Iris pigment epithelial cell (primary cell): ENCODE measurements at regions not wholly inside any gene's neighbourhood (a gene's known extent, or its start where the extent isn't known, plus 50 kb on each side); places are given as distances from the start of the nearest gene placed in this dataset.
"Not testable (repeated sequence)": the region's sequence is repeated elsewhere in the genome, so short reads cannot be mapped to it uniquely, and the experiment has no call there.

Source experiments
- DNase-seq: peaks from one replicate; pipeline ENCODE4 v3.0.0-alpha.2; 2011; ENCODE audit warnings: low read depth

- DNase-seq: peak; percentile 39
Measured at GRCh38 chr22:22810018-22810427, 77.6 kb upstream of the IGLL5 start.

GRCh38 chr22:22810471-22810870 is 77.1 kb upstream of the IGLL5 start:
- no peak for DNase-seq

- no peak for DNase-seq
Measured at GRCh38 chr22:22811016-22812009, 76.3 kb upstream of the IGLL5 start.

- DNase-seq: no peak
Measured at GRCh38 chr22:22812031-22812905, 75.3 kb upstream of the IGLL5 start.

- no peak for DNase-seq
Measured at GRCh38 chr22:22813126-22814075, 74.2 kb upstream of the IGLL5 start.

GRCh38 chr22:22814666-22815396 is 72.8 kb upstream of the IGLL5 start:
- DNase-seq: no peak

- no peak for DNase-seq
Measured at GRCh38 chr22:22815397-22816170, 72.0 kb upstream of the IGLL5 start.

- DNase-seq: no peak
Measured at GRCh38 chr22:22816171-22816514, 71.5 kb upstream of the IGLL5 start.

GRCh38 chr22:22816766-22817410 is 70.7 kb upstream of the IGLL5 start:
- DNase-seq: no peak

GRCh38 chr22:22817468-22818201 is 70.0 kb upstream of the IGLL5 start:
- no peak for DNase-seq

GRCh38 chr22:22818202-22818538 is 69.4 kb upstream of the IGLL5 start:
- no peak for DNase-seq

GRCh38 chr22:22818861-22819855 is 68.5 kb upstream of the IGLL5 start:
- DNase-seq: no peak

- no peak for DNase-seq
Measured at GRCh38 chr22:22820076-22820475, 67.5 kb upstream of the IGLL5 start.

- no peak for DNase-seq
Measured at GRCh38 chr22:22820626-22821025, 67.0 kb upstream of the IGLL5 start.

- no peak for DNase-seq
Measured at GRCh38 chr22:22821340-22821739, 66.3 kb upstream of the IGLL5 start.

GRCh38 chr22:22822106-22822505 is 65.5 kb upstream of the IGLL5 start:
- DNase-seq: no peak

GRCh38 chr22:22822553-22822952 is 65.1 kb upstream of the IGLL5 start:
- not testable (repeated sequence) for DNase-seq
